CD4-positive, CD25-positive, alpha-beta regulatory T cell (primary cell): ENCODE measurements at regions not wholly inside any gene's neighbourhood (a gene's known extent, or its start where the extent isn't known, plus 50 kb on each side); places are given as distances from the start of the nearest gene placed in this dataset.

Source experiments
- ATAC-seq, 2 donors: fragments of 150-1000 bp; cut with Tn5 transposase; one replicate each; pipeline ENCODE4 v1.10.0; 2021; ENCODE audit warnings: low read depth in 2 of 2, moderate number of reproducible peaks in 2 of 2, moderate library complexity in 1 of 2
- DNase-seq, 3 donors: peaks; one replicate each; pipeline versions ENCODE4 v3.0.0 to v3.0.0-alpha.2; 2012 to 2022; ENCODE audit warnings: mixed read lengths in 1 of 3
- H3K27ac ChIP-seq: one replicate; pipeline ENCODE4 v1.7.0; 2013; ENCODE audit warnings: mild to moderate bottlenecking, low read length; ENCODE audit not compliant: insufficient read depth, poor library complexity, severe bottlenecking
- H3K27me3 ChIP-seq: one replicate; pipeline ENCODE4 v1.7.0; 2013; ENCODE audit warnings: low read length; ENCODE audit not compliant: control insufficient read depth, insufficient read depth
- H3K36me3 ChIP-seq: one replicate; pipeline ENCODE4 v1.7.0; 2013; ENCODE audit warnings: mild to moderate bottlenecking, low read length, moderate library complexity; ENCODE audit not compliant: control insufficient read depth, insufficient read depth
- H3K4me1 ChIP-seq: 2 replicates; pipeline ENCODE4 v1.7.0; 2013; ENCODE audit warnings: mild to moderate bottlenecking, low read length; ENCODE audit not compliant: insufficient read depth, control insufficient read depth, poor library complexity, severe bottlenecking
- H3K4me3 ChIP-seq: one replicate; pipeline ENCODE4 v1.7.0; 2013; ENCODE audit warnings: low read depth, mild to moderate bottlenecking, low read length, moderate library complexity
- H3K9me3 ChIP-seq, 2 experiments: 1 replicate in 1 of 2; 2 replicates in 1 of 2; pipeline ENCODE4 v1.7.0; 2013; ENCODE audit warnings: low read length in 2 of 2, mild to moderate bottlenecking in 1 of 2, moderate library complexity in 1 of 2; ENCODE audit not compliant: control insufficient read depth in 2 of 2
- H3K27ac Mint-ChIP-seq, 3 donors: one replicate each; pipeline ENCODE4 v1.8.0; 2020 to 2022; ENCODE audit warnings: mild to moderate bottlenecking in 3 of 3, mixed read lengths in 3 of 3, moderate library complexity in 2 of 3
- H3K27me3 Mint-ChIP-seq: one replicate; pipeline ENCODE4 v1.8.0; 2022; ENCODE audit warnings: mild to moderate bottlenecking, mixed read lengths
- H3K36me3 Mint-ChIP-seq: one replicate; pipeline ENCODE4 v1.8.0; 2020; ENCODE audit warnings: mixed read lengths
- H3K4me1 Mint-ChIP-seq, 4 donors: one replicate each; pipeline ENCODE4 v1.8.0; 2020 to 2022; ENCODE audit warnings: mixed read lengths in 4 of 4, mild to moderate bottlenecking in 1 of 4
- H3K4me3 Mint-ChIP-seq, 4 donors: one replicate each; pipeline ENCODE4 v1.8.0; 2020 to 2022; ENCODE audit warnings: mild to moderate bottlenecking in 4 of 4, mixed read lengths in 4 of 4, moderate library complexity in 3 of 4
- H3K9me3 Mint-ChIP-seq, 7 donors: one replicate each; pipeline ENCODE4 v1.8.0; 2020 to 2022; ENCODE audit warnings: mixed read lengths in 7 of 7, mild to moderate bottlenecking in 3 of 7, moderate library complexity in 2 of 7

- Histone ChIP-seq H3K27me3 (peaks cover 2% of the 10 kb centered on the region), H3K27ac (no peak overlapping the region), H3K4me3 (no peak overlapping the region), H3K36me3 (no peaks in the 10 kb centered on the region), H3K9me3 (peaks cover 5% of the 10 kb centered on the region in 2 experiments), H3K4me1 (no peaks in the 10 kb centered on the region)
- H3K27ac Mint-ChIP-seq = no peak overlapping the region
- H3K9me3 Mint-ChIP-seq = peaks cover 0 to 3% (median 2%) of the 10 kb centered on the region in 7 donors
- H3K4me1 Mint-ChIP-seq = no peaks in the 10 kb centered on the region
- peaks cover 14% of the 10 kb centered on the region for H3K27me3 Mint-ChIP-seq
- ATAC-seq = no peak
- H3K4me3 Mint-ChIP-seq = no peak overlapping the region
- no peaks in the 10 kb centered on the region for H3K36me3 Mint-ChIP-seq
- no peak for DNase-seq
These were observed 105.7 kb upstream of the RAD23B start for GRCh38 chr9:107177243-107177839.

- H3K27me3 ChIP-seq = peaks cover 2% of the 10 kb centered on the region
- H3K9me3 ChIP-seq = peaks cover 7 to 10% of the 10 kb centered on the region in 2 experiments
- no peaks in the 10 kb centered on the region for H3K4me1 ChIP-seq
- no peaks in the 10 kb centered on the region for H3K36me3 ChIP-seq
- no peak overlapping the region for H3K4me3 ChIP-seq
- no peak overlapping the region for H3K27ac Mint-ChIP-seq
- ATAC-seq (no peak), DNase-seq (no peak)
- no peaks in the 10 kb centered on the region for H3K4me1 Mint-ChIP-seq
- peaks cover 11% of the 10 kb centered on the region for H3K27me3 Mint-ChIP-seq
- no peaks in the 10 kb centered on the region for H3K36me3 Mint-ChIP-seq
- H3K27ac ChIP-seq = no peak overlapping the region
- H3K9me3 Mint-ChIP-seq = peaks cover 0 to 4% (median 3%) of the 10 kb centered on the region in 7 donors
- H3K4me3 Mint-ChIP-seq = no peak overlapping the region
These were observed 105.2 kb upstream of the RAD23B start for GRCh38 chr9:107177857-107178256.

GRCh38 chr9:107178293-107178692 lies 104.8 kb upstream of the RAD23B start:
- Histone ChIP-seq H3K4me3 (no peak overlapping the region), H3K27me3 (peaks cover 3% of the 10 kb centered on the region), H3K9me3 (peaks cover 11 to 15% of the 10 kb centered on the region in 2 experiments), H3K4me1 (no peaks in the 10 kb centered on the region), H3K27ac (no peak overlapping the region), H3K36me3 (no peaks in the 10 kb centered on the region)
- Mint-ChIP-seq H3K9me3 (peaks cover 0 to 8% (median 5%) of the 10 kb centered on the region in 7 donors), H3K4me1 (no peaks in the 10 kb centered on the region), H3K4me3 (no peak overlapping the region), H3K27me3 (peaks cover 10% of the 10 kb centered on the region), H3K27ac (no peak overlapping the region), H3K36me3 (no peaks in the 10 kb centered on the region)
- no peak for ATAC-seq
- DNase-seq = no peak

- no peak for ATAC-seq
- H3K4me1 Mint-ChIP-seq = no peaks in the 10 kb centered on the region
These were observed 102.9 kb upstream of the RAD23B start for GRCh38 chr9:107180206-107180605.

GRCh38 chr9:107183176-107183575 lies 99.9 kb upstream of the RAD23B start:
- no peak overlapping the region for H3K27ac Mint-ChIP-seq
- H3K4me1 ChIP-seq = no peaks in the 10 kb centered on the region
- H3K9me3 Mint-ChIP-seq = peaks cover 0 to 17% (median 5%) of the 10 kb centered on the region in 7 donors
- no peak overlapping the region for H3K27ac ChIP-seq
- H3K36me3 ChIP-seq = no peaks in the 10 kb centered on the region
- H3K9me3 ChIP-seq = peaks cover 16 to 19% of the 10 kb centered on the region in 2 experiments
- H3K4me3 Mint-ChIP-seq = no peak overlapping the region
- no peaks in the 10 kb centered on the region for H3K36me3 Mint-ChIP-seq
- H3K4me3 ChIP-seq = no peak overlapping the region
- DNase-seq (no peak), ATAC-seq (no peak)
- peaks cover 8% of the 10 kb centered on the region for H3K27me3 ChIP-seq
- no peaks in the 10 kb centered on the region for H3K4me1 Mint-ChIP-seq
- peaks cover 26% of the 10 kb centered on the region for H3K27me3 Mint-ChIP-seq

More at GRCh38 chr9:107180206-107180605, 102.9 kb upstream of the RAD23B start:
- Histone ChIP-seq H3K4me1 (no peaks in the 10 kb centered on the region), H3K27me3 (peaks cover 8% of the 10 kb centered on the region), H3K9me3 (peaks cover 16 to 19% of the 10 kb centered on the region in 2 experiments), H3K27ac (no peak overlapping the region), H3K4me3 (no peak overlapping the region), H3K36me3 (no peaks in the 10 kb centered on the region)
- Mint-ChIP-seq H3K4me3 (no peak overlapping the region), H3K27me3 (peaks cover 11% of the 10 kb centered on the region), H3K36me3 (no peaks in the 10 kb centered on the region), H3K9me3 (peaks cover 0 to 17% (median 5%) of the 10 kb centered on the region in 7 donors), H3K27ac (no peak overlapping the region)
- no peak for DNase-seq

GRCh38 chr9:107188376-107188775 lies 94.7 kb upstream of the RAD23B start:
- Histone ChIP-seq H3K27ac (no peak overlapping the region), H3K9me3 (peaks cover 3 to 4% of the 10 kb centered on the region in 2 experiments), H3K36me3 (no peaks in the 10 kb centered on the region), H3K27me3 (peaks cover 12% of the 10 kb centered on the region), H3K4me3 (no peak overlapping the region), H3K4me1 (no peaks in the 10 kb centered on the region)
- Mint-ChIP-seq H3K4me1 (no peaks in the 10 kb centered on the region), H3K36me3 (no peaks in the 10 kb centered on the region), H3K27me3 (peaks cover 20% of the 10 kb centered on the region), H3K4me3 (no peak overlapping the region), H3K27ac (no peak overlapping the region), H3K9me3 (peaks cover 0 to 8% (median 0%) of the 10 kb centered on the region in 7 donors)
- no peak for DNase-seq
- ATAC-seq = no peak

- peaks cover 18% of the 10 kb centered on the region for H3K27me3 Mint-ChIP-seq
- no peak for ATAC-seq
- no peaks in the 10 kb centered on the region for H3K4me1 Mint-ChIP-seq
- H3K4me3 Mint-ChIP-seq = no peak overlapping the region
- no peaks in the 10 kb centered on the region for H3K36me3 Mint-ChIP-seq
- Histone ChIP-seq H3K36me3 (no peaks in the 10 kb centered on the region), H3K9me3 (no peaks in the 10 kb centered on the region), H3K27me3 (peaks cover 8% of the 10 kb centered on the region), H3K4me3 (no peak overlapping the region), H3K4me1 (no peaks in the 10 kb centered on the region), H3K27ac (no peak overlapping the region)
- peaks cover 0 to 3% (median 0%) of the 10 kb centered on the region in 7 donors for H3K9me3 Mint-ChIP-seq
- no peak overlapping the region for H3K27ac Mint-ChIP-seq
- no peak for DNase-seq
These were observed 92.8 kb upstream of the RAD23B start for GRCh38 chr9:107190061-107190935.
